NCI-H748 treated with DMSO at 0.1 percent for 48 hours (cell line): ENCODE measurements at regions not wholly inside any gene's neighbourhood (a gene's known extent, or its start where the extent isn't known, plus 50 kb on each side); places are given as distances from the start of the nearest gene placed in this dataset.

ENCODE experiments used
- DNase-seq: peaks from one replicate; lab custom pipeline; 2025; lab: John Stamatoyannopoulos, UW

DNA sequence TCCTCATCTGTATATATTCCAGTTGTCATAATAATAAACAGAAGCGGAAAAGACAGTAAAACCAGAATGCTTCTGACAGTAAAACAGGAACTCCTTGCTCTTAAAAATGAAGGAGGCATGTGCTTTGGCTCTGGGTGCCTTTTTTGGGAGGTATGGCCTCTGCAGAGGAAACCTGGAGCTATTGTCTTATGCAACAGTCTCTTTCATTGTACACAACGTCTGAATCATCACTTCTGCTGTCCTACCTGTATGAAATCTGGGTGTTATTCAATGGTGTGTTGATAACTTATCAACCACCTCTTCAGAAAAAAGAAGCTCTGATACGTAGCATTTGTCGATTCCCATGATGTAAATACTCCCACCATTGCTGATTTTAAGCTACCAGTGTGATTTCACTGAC, 64.8 kb downstream of the CDCA7 start:
- no peak for DNase-seq

DNA sequence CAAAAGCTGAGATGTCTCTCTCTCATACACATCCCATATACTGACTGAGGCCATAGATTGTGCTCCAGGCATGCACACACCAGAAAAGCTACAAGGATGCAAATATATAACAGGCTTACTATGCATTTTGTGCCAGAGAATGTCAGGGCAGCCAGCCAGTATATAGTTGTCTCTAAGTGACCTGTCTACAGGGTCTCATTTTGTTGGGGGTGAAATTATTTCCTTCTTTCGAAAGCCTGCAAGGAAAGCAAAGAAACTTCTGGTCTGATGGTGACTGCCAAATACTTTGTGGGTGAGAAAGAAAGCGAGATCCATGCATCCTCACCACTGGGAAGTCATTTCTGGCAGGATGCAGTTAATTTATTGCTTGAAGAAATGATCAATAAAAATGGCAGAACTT, 70.2 kb downstream of the CDCA7 start:
- DNase-seq, result no peak

DNA sequence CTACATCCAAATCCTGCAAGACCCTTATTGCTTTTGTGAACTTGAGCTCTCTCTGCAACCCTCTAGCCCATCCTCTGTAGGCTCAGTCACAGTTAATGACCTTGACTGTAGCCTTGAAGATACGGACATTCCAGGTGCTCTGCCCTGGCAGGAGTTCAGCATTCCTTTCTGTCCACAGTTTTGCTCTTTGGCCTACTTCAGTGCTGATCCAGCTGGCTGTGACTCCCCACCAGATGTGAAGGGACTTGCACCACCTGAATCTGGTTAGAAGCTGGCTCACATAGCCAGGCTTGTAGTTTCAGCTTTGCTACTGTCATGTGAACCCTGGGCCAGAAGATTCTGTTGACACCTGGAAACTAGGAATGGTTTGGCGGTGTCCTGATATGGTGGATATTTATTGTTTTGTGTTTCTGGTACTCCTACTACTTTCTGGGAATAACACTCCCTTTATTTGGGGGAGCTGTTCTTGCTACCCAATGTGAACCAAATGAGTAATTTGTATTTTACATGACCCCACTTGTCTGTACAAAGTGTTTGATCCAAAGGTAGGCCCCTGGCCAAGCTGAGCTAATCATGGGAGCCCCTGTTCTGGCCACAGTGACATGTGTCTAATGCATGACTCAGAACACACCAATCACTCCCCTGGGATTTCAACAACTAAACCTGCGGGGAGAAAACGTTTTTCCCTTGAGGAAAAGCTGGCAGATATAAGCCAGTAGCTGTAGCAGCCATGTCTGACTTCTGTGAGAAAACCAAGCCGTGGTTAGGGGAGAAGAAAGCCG, 73.4 kb downstream of the CDCA7 start:
- no peak for DNase-seq

DNA sequence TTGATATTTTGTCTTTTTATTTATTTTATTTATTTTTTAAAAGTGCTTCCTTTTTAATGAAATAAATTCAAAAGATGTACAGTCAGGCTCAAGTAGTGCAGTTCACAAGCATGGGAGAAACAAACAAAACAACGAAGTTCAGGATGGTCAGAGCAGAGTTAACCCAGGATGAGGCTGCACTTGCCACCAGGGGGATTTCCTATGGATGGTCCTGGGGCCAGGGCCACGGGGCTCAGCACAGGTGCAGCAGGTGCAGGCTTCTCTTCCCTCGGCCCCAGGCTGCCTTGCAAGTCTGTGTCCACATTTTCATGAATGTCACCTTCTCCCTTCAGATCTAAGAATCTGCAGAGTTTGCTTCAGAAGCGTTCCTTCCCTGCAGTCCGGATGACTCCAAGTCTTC, 76.5 kb downstream of the CDCA7 start:
- DNase-seq, result no peak

DNA sequence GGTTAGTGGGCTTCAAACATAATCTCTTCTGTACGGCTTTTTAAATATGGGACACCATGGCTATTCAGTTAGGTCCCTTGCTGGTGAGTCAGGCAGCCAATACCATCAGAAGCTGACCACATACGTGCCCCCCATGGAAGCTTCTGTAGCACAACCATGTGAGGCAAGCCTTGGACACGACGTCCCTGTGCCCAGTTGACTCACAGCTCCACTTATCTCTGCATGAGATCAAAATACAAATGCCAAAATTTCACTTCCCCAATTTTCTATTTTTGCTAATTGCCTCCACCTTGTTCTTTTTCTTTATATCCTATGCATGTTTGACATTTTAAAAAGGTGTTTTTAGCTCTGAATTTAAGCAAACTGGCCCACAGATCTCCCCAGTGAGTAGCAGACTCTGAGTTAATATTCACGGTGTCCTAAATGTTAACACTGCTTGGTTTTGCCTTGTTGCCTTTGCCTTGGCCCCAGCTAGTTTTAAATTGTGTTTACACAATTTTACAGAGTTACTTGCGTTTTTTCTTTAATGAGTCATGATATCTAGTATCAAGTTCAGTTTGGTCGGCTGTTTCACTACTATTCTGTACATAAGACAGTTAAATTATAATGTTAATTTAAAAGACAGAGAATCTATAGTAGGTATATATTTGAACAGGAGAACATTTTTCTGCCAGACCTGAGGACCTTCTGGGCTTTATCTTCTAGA, 77.5 kb downstream of the CDCA7 start:
- no peak for DNase-seq

DNA sequence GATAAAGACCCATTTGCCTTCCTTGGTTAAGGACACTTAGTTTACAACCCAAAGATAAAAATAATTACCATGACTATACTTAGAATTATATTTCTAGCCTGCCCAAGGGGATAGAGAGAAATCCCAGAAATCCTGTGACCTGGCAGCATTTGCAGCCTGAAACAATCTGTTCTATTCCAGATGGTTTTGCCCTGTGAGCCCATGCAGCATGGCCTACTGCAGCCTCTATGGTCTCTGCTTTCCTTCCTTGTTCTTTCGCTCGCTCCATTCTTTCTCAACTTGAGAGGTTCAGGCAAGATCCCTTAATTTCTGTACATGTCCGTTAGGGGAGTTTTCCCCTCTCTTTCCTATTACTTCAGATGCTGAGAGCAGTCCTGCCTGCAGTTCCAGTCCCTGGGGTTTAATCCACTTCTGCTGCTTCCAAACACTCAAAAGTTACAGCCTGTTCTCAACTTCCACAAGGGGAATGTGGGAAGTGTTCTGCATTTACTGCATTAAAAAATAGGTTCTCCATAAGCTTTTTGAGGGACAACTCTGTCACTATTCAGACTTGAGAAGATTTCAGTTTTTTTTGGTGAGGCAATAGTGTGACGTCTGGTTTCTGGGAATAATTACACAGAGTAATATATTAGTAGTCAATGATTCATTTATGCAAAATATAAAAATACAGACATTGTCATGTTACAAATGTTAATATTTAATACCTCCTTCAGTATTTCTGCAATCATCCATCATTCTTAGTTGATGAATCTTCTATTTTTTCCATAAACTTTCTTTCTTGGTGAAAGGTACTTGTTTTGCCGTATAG, 80.3 kb downstream of the CDCA7 start:
- no peak for DNase-seq

DNA sequence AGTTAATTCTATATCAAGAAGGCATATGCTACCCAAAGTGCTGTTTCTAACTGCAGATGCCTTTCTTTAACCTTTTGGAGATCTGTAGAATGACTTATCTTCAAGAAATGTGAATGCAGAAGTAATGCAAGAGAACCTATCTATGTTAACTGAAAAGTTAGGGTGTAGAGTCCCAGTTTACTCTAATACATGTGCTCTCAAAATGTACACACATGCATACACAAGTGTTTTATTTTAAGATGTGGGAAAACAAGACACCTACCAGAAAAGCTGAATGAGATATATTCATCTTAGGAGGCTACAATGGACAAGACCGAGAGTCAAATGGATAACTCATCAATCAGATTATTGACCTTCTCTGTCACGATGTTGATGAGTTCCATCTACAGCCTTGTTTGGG, 80.9 kb downstream of the CDCA7 start:
- DNase-seq, result no peak

DNA sequence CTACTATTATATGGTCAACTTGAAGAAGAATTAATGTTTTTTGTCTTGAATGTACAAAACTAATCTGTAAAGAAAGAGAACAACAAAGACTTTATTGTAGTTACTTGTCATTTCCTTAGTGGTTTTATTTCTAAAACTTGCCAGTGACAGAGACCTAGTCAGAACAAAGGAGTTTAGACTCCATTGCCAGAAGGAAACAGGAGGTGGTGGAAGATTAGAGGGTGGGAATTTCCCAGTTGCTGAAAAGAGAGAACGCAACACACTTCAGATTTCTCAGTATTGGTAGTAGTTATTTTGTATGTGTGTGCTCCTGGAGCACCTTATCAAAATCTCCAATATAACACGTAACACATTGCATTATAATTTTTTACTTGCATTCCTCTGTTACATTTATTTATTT, 81.4 kb downstream of the CDCA7 start:
- DNase-seq, result no peak

DNA sequence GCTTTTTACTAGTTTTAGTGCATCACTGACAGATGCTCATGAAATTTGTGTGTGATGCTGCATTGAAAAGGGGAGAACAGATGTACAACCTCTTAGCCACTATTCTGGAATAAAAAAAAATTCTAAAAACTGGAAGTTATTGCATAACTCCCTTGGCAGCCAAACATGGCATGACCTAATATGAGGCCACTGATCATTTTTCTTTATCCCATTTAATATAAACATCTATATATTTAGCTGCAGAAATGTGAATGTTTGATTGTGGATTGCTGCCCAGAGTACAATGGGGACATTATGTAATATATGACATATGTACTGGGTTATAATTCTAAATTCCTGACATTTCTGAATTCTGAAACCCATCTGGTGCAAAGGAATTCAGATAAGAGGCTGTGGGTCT, 86.5 kb downstream of the CDCA7 start:
- no peak for DNase-seq

DNA sequence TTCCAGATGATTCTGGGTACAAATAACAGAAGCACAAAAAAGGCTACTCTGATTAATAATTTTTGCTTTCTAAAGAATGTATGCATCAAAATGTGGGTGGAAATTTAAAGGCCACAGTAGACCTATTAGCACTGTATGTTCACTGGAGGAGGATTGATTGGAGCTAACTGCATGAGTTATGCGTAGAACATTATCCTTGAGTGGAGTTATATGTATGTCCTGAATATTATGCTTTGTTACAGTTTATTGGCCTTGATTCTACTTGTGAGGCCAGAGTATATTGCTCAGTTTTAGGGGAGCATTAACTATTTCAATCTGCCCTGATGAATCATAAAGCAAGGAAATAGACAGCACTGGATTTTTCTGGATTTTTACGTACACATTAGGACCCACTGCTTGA, 87.9 kb downstream of the CDCA7 start:
- no peak for DNase-seq

DNA sequence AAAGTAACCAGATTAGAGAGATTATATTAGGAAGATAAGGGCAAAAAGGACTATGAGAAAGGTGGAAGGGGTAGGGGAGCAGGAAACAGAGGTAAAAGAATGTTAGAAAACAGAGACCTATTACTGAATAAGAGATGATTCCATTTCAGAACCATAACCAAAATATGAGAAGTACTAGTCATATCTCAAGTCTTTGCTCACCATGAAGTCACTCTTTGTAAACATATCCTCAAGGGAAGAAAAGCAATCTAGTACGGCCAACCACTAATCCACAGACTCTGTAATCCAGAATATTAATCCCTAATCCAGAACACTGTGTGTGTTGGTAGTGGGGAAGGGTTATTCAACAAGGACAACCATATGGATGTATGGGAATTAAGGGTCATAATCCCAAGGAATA, 92.0 kb downstream of the CDCA7 start:
- no peak for DNase-seq

DNA sequence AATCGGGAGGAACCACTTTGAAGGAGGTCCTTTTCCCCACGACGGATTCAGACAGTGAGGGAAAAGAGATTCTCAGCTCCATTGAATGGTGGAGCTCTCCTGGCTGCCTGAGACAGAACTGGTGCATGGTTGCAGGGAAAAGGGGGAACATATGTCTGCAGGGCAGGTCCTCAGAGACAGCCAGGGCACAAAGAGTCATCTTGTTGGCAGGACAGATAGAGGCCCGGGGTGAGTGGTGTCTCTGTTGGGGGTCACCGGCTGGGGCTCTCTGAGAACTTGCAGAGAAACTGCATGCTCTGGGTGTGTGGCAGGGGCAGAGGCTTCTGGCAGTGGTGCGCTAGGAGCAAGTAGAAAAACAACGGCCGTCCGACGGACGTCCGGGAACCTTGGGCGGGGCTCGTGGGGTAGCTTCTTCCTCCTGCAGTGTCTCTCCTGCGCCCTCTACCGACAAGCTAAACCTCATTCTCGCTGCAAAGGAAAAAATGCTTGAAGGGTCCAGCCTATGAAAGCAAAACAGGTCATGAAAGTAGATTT, 94.3 kb downstream of the CDCA7 start:
- peak; percentile 82 for DNase-seq

DNA sequence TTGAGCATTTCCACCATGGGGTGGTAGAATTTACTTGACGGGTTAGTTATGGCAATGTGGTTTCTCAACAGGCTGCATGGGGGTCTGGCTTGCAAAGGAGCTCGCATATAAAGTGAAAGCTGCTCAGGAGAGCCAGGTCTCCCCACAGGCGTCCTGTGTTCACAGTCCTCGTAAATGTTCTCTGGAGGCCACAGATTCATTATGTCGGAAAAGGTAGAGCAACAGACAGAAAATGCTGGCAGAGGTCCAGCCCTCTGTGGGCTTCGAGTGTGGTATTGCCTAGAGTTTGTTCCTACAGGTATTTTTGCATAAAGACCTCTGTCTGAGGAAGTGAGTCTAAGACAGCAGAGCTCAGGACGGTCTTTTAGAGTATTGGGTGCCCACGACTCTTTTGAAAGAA, 96.4 kb downstream of the CDCA7 start:
- no peak for DNase-seq

DNA sequence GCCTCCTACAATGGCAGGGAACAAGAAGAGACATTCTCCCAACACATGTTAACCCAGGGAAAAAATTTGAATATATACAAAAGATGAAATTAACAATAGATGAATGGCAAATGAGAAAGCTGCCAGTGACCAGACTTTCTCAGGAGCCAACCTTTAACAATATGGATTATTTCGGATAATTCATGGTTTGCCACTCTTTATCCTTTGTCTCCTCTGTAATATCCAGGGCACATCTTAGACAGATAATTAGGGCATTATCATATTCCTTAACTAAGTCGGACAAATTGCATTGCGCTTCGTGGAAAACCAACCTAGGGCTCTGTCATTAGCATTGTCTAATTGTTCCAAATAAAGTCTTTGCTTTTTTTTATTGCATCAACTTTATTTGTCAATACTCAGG, 97.3 kb downstream of the CDCA7 start:
- DNase-seq, result no peak

DNA sequence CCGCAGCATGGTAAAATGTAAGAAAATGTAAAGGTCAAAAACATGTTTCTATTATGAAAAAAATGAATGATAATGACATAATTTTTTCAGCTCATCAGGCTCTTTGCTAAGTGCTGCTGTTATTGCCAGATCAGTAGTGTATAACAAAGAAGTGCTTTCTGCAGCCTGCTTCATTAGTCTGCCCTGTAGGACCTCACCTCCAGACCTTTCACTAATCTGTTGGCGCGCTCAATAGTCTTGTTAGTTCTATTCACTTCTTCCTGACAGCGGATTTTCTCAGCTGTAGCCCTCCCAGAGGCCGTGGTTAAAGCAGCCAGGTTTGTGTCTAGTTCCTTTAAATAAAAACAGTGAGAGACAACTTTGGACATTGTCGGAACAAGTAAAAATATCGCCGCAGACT, 97.7 kb downstream of the CDCA7 start:
- no peak for DNase-seq

DNA sequence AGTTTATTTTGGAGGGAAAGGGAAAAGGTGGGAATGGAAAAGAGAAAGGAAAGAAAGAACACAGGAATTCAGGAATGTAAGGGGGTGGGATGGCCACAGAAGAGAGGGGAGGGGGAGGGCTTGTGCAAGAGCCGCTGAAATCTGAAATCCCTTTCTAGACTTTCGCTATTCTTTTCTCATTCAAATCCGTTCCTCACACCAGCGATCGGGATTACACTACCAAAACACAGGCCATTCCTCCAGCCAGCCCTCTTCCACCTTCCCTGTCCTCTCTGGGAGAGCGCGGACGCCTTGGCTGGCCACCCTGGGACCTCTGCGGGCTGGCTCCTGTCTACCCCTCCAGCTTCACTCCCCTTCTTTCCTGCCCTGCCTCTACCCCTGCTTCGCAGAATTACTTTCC, 102.3 kb downstream of the CDCA7 start:
- DNase-seq, result no peak

DNA sequence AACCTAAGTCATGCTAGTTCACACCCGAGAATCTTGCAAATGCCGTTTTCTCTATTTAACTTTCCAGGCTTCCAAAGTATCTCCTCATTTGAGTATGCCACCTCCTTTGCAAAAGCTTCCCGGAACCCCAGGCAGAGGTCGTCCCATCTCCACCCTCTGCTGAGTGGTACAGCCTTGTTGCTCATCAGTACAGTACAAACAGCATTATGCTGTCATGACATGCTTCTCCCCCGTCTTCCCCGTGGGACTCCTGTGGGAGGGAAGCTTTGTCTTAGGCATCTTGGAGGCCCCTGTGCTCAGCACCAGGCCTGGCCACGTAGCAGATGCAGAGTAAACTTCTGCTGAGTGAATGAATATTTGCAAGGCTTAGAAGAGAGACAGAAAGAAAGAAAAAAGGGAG, 102.7 kb downstream of the CDCA7 start:
- DNase-seq, result no peak

DNA sequence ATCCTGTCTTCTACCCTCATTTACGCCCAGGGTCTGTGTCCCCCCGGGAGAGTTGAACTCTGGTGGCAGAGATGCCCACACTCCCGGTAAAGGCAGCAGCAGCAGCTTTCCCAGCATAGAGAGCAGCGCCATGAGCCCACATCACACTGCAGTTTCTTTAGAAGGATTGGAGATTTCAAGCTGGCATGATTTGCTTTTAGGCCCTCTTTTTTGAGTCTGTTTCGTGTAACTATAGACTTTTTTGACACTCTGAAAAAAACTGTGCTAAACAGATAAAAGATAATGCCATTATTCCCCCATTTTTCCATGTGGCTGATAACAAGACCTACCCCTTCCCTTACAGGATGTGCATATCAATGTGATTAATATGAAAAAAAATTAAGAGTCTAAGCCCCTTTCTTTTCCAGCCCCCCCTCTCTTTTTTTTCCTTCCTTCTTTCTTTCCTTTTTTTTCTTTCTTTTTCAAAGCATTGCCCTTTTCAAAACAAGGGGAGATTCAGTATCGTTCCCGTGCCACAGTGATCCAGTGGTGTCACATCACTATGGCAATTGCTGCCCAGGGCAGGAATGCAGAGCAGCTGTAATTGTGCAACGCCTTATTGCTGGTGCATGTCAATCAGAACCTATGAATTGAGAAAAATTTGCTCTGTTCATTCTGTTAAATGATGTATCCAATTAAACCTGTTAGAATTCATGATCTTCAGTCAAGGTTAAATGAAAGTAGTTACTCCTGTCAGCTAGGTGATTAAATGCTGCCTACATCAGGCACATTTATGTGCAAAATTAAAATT, 104.5 kb downstream of the CDCA7 start:
- no peak for DNase-seq

DNA sequence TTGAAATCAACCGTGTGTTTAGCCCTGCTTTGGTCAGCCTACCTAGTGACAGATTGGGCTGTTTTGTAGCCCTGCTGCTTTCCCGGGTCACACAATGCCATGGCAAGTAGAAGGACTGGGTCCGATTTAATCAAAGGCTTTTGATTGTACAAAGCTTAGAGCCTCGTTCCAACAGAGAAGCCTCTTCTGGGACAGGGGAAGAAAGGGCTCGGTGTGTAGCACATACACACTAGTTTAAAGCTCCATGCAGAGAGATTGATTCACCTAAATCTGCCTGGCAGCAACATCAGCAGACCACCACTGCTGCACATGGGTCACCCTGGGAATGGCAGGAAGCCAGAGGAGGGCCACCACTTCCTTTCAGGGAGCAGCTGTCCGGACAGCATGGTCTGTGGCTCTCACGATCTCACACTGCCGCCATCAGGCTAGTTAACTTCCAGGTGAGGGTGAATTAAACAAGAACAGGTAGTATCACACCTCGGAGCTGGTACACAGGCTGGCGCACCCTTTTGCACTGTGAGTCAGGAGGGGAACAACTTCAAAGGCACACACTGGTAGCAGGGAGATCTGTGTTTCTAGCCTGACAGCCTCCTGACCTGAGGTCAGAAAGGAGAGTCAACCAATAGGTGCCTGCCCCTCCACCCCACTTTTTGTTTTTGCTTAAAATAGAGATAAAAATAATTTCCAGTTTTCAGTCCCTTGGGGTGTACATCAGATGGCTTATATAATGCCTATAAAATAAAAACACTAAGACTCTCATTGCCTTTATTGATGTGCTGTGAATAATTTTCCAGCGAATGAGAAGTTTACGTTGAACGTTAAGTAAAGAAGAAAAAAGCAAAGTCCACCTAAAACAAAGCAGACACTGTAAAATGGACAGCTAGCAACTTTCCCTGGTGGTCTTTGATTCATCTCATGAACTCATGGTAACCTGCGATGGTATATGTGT, 108.5 kb downstream of the CDCA7 start:
- no peak for DNase-seq

DNA sequence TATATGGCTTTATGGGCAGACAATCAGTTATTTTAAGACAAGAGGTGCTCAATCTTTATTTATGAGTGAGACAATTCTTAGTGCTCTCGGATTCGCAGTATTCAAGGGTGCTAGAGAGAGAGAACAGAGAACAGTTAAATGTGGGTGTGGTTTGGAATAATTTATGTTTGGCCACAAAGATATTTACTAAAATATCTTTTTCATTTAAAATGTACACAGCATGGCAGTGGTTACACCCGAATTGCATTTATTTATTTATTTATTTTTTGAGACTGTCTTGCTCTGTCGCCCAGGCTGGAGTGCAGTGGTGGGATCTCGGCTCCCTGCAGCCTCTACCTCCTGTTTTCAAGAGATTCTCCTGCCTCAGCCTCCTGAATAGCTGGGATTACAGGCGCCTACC, 109.2 kb downstream of the CDCA7 start:
- no peak for DNase-seq

DNA sequence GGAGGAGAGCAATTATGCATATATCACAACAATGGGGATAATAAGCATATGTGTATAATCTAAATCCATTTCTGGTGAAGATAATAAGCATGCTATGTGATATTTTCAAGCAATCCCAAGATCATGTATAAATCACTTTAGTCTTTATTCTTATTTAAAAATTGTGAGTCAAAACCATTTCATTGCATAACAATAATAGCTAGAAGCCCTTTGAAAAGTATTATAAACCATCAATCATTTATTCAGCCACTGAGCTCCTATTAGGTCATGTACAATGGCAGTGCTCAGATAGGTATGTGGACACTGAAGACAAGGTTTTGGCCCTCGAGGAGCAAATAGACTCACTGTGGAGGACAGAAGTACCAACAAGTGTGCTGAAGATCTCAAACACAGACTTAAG, 113.1 kb downstream of the CDCA7 start:
- no peak for DNase-seq
